ENCODE measurements at regions not wholly inside any gene's neighbourhood (a gene's known extent, or its start where the extent isn't known, plus 50 kb on each side); places are given as distances from the start of the nearest gene placed in this dataset.

DNA sequence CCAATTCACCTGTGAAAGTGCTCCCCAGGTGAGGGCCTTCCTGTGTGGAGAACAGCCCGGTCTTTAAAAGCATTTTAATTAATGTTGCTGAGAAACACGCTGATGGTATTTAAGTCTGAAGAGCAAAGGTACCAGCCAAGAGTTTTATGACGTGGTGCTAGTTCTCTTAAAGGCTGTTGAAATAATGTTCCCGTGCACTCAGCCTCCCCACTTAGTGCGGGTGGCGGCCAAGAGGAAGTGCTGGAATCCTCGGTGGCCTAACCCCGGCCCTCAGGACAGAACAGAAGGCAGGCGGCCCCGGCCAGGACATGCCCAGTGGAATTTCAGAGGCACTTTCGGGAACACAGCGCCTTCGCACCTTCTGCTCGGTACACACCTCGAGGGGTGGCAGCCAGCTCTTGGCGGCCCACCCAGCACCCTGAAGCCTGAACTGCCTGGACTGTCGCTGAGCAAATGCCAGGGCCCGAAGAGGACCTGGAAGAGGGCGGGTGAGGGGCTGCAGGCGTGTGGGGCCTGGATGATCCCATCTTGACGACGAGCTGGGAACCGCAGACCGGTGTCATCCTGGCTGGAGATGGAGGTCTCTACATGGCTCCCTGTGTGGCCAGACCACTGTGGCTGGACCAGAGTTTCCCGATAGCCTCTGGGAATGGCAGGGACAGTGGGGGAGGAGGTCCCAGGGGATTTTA, 142.9 kb downstream of the ASB1 start:
- H3K36me3 ChIP-seq (ENCODE audit: insufficient read depth, low read length), result no peaks in the 10 kb centered on the region
- no peak overlapping the region for H3K4me3 ChIP-seq (ENCODE audit: low read length)
- H3K9me3 ChIP-seq (ENCODE audit: low read length), result no peaks in the 10 kb centered on the region
- H3K4me1 ChIP-seq (ENCODE audit: insufficient read depth, low read length), result no peaks in the 10 kb centered on the region
- H3K27me3 ChIP-seq (ENCODE audit: insufficient read depth, low read length), result no peaks in the 10 kb centered on the region
- no peak overlapping the region for H2AFZ ChIP-seq (ENCODE audit: low read depth, low read length)

DNA sequence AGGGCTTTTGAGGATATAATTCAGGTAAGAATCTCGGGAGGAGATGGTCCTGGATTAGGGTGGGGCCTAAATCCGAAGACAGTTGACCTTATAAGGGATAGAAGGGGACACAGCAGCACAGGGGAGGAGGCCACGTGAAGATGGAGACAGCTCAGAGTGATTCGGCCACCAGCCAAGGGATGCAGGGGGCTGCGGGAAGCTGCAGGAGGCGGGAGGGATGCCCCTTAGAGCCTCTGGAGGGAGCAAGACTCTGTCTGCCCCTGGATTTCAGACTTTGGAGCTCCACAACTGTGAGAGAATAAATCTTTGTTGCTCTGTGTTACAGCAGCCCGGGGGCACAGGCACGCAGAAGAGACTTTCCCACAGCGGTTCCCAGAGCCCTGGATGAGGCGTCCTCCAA, 143.7 kb downstream of the ASB1 start:
- Histone ChIP-seq H2AFZ (ENCODE audit: low read depth, low read length) (no peak overlapping the region), H3K9me3 (ENCODE audit: low read length) (no peaks in the 10 kb centered on the region), H3K4me1 (ENCODE audit: insufficient read depth, low read length) (no peaks in the 10 kb centered on the region), H3K27me3 (ENCODE audit: insufficient read depth, low read length) (no peaks in the 10 kb centered on the region), H3K36me3 (ENCODE audit: insufficient read depth, low read length) (no peaks in the 10 kb centered on the region), H3K4me3 (ENCODE audit: low read length) (no peak overlapping the region)

DNA sequence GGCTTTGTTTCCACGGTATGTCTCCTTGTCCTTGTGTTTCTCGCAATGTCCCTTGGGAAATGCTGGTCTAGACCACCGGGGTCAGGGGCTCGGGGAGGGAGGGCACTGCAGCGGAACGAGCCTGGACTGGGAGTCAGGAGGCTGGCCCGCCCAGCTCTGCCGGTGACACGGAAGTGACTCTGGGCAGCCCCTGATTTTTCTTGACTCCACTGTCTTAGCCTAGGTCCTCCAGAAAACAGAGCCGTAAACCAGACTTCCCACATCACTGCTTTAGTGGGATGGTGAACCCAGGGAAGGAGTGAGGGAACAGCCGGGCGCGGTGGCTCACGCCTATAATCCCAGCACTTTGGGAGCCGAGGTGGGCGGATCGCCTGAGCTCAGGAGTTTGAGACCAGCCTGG, 144.2 kb downstream of the ASB1 start:
- no peaks in the 10 kb centered on the region for H3K4me1 ChIP-seq (ENCODE audit: insufficient read depth, low read length)
- no peaks in the 10 kb centered on the region for H3K27me3 ChIP-seq (ENCODE audit: insufficient read depth, low read length)
- no peak overlapping the region for H2AFZ ChIP-seq (ENCODE audit: low read depth, low read length)
- no peak overlapping the region for H3K4me3 ChIP-seq (ENCODE audit: low read length)
- no peaks in the 10 kb centered on the region for H3K9me3 ChIP-seq (ENCODE audit: low read length)
- H3K36me3 ChIP-seq (ENCODE audit: insufficient read depth, low read length), result no peaks in the 10 kb centered on the region

DNA sequence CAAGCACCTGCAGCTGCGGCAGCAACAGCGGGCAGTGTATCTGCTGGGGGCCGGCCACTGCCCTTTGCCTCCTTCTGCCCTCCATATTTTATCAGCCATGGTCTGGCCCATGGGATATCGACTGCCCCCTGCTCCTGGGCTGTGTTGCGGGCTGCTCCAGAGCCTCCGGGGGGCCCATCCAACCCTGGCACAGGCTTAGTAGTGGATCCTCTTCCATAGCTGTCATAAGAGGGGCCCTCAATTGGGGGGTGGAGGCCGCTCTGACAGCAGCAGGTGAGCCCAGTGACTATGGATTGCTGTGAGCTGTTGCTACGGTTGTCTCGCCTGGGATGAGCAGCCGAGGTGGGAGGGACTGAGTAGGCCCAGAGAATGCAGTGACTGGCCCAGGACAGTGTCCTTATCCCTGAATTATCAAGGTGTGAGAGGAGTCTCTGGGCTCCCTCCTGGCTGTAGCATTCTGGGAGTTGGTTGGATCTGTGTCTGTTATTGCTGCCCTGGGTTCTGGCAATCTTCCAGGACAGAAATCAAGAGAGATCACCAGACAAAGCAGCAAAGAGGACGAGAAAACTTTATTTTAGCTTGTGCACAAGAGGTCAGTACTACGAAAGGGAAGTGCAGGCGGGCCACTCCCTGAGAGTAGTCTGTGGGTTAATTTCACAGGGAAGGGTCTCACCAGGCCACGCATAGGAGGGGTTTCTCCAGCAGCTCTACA, 145.1 kb downstream of the ASB1 start:
- no peaks in the 10 kb centered on the region for H3K9me3 ChIP-seq (ENCODE audit: low read length)
- no peak overlapping the region for H2AFZ ChIP-seq (ENCODE audit: low read depth, low read length)
- H3K4me1 ChIP-seq (ENCODE audit: insufficient read depth, low read length), result no peaks in the 10 kb centered on the region
- no peaks in the 10 kb centered on the region for H3K36me3 ChIP-seq (ENCODE audit: insufficient read depth, low read length)
- no peak overlapping the region for H3K4me3 ChIP-seq (ENCODE audit: low read length)
- no peaks in the 10 kb centered on the region for H3K27me3 ChIP-seq (ENCODE audit: insufficient read depth, low read length)

DNA sequence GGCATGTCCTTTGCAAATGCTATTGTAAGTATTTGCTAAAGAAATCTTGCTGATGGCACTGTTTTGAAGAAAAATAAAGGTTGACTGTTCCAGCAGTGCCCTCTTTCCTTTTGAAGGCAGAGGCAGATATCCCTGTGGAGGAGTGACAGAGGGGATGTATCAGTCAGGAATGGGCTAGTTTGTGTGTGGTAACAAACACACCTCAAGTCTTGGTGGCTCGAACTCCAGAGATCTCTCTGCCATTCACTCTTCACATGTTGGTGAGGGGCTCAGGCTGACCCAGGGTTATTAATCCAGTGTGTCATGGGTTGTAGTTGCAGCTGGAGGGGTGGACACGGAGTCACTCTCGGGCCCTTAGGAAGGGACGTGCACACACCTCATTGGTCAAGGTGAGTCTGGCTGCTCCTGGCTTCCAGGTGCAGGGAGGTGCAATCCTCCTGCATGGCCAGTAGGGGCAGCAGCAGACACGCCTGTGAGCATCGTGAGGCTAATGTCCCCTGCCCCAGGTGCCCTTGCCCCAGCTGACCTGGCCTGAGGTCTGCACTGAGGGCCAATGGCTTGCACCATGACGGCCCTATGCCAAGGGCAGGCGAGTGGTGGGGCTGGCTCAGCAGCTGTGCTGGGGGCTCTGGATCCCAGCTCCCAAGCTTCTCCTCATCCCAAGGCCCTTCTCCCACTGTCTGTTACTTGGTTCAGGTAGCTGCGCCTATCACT, 146.5 kb downstream of the ASB1 start:
- Histone ChIP-seq H3K27me3 (ENCODE audit: insufficient read depth, low read length) (no peaks in the 10 kb centered on the region), H3K9me3 (ENCODE audit: low read length) (no peaks in the 10 kb centered on the region), H3K4me3 (ENCODE audit: low read length) (no peak overlapping the region), H3K4me1 (ENCODE audit: insufficient read depth, low read length) (no peaks in the 10 kb centered on the region), H2AFZ (ENCODE audit: low read depth, low read length) (no peak overlapping the region), H3K36me3 (ENCODE audit: insufficient read depth, low read length) (no peaks in the 10 kb centered on the region)

DNA sequence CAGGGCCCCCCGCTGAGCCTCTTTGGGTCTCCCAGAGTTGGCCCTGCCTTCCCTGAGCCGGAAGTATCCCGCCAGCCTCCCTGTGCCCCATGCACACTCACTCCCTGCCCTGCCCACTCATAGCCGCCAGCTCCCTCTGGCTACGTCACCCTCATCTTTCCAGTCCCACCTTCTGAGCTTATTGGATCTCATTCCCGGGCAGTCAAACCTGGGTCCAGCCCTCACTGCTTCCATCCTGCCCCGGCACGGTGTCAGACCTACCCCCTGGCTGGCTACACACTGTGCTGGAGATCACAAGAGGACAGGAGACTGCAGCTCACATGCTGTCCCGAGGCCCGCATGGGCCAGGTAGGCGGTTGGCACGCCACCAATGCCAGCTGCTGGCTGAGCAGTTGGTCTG, 147.2 kb downstream of the ASB1 start:
- no peaks in the 10 kb centered on the region for H3K9me3 ChIP-seq (ENCODE audit: low read length)
- H3K4me3 ChIP-seq (ENCODE audit: low read length), result no peak overlapping the region
- H3K36me3 ChIP-seq (ENCODE audit: insufficient read depth, low read length), result no peaks in the 10 kb centered on the region
- no peaks in the 10 kb centered on the region for H3K27me3 ChIP-seq (ENCODE audit: insufficient read depth, low read length)
- H3K4me1 ChIP-seq (ENCODE audit: insufficient read depth, low read length), result no peaks in the 10 kb centered on the region
- no peak overlapping the region for H2AFZ ChIP-seq (ENCODE audit: low read depth, low read length)

DNA sequence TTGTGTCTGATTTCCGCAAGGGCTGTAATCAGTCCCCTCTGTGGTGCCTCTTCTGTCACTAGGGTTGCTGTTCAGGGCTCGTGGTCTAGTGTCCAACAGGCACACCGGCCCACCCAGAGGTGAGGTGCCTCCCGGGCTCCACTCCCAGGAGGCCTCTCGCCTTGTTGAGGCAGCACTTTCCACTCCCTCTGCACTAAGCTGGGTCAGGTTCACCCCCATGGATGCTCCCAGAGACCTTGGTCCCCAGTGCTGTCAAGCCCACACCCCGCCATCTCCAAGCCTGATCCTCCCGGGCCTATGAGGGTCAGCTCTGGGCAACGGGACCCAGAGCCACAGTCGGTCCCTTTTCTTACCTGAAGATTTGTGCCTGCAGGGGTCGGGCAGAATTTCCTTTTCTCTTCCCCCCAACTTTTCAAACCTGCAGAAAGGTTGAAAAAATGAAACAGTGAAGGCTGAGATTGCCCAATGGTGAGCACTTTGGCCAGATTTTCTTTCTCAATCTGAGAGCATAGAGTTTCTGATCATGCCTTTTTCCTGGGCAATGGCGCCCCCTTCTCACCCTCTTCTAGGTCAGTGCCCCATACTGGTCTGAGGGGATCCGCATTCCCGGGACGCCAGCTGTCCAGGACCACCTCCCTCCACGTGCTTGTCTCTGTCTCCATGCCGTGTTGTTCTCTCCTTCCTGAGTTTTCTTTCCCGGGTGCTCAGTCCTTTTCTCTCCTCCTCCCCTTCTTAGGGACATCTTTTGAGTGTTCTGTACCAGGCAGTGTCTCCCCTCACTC, 148.0 kb downstream of the ASB1 start:
- H3K27me3 ChIP-seq (ENCODE audit: insufficient read depth, low read length), result no peaks in the 10 kb centered on the region
- no peak overlapping the region for H3K4me3 ChIP-seq (ENCODE audit: low read length)
- H3K9me3 ChIP-seq (ENCODE audit: low read length), result no peaks in the 10 kb centered on the region
- H3K36me3 ChIP-seq (ENCODE audit: insufficient read depth, low read length), result no peaks in the 10 kb centered on the region
- no peaks in the 10 kb centered on the region for H3K4me1 ChIP-seq (ENCODE audit: insufficient read depth, low read length)
- no peak overlapping the region for H2AFZ ChIP-seq (ENCODE audit: low read depth, low read length)

DNA sequence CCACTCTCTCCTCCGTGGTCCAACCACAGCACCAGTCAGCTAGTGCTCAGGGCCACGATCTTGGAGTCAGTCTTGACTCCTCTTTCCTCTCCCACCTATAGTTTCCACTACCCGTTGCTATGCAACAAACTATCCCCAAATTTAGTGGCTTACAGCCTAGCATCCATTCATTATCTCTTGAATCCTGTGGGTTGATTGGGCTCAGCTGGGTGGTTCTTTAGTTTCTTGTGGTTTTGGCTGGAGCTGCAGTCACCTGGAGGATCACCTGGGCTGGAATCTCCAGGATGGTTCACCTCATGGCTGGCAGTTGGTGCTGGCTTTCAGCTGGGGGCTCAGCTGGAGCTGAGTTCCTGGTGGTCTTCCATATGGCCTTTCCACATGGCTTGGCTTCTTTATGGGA, 149.9 kb downstream of the ASB1 start:
- no peaks in the 10 kb centered on the region for H3K27me3 ChIP-seq (ENCODE audit: insufficient read depth, low read length)
- no peak overlapping the region for H2AFZ ChIP-seq (ENCODE audit: low read depth, low read length)
- H3K9me3 ChIP-seq (ENCODE audit: low read length), result no peaks in the 10 kb centered on the region
- no peaks in the 10 kb centered on the region for H3K36me3 ChIP-seq (ENCODE audit: insufficient read depth, low read length)
- no peak overlapping the region for H3K4me3 ChIP-seq (ENCODE audit: low read length)
- no peaks in the 10 kb centered on the region for H3K4me1 ChIP-seq (ENCODE audit: insufficient read depth, low read length)

DNA sequence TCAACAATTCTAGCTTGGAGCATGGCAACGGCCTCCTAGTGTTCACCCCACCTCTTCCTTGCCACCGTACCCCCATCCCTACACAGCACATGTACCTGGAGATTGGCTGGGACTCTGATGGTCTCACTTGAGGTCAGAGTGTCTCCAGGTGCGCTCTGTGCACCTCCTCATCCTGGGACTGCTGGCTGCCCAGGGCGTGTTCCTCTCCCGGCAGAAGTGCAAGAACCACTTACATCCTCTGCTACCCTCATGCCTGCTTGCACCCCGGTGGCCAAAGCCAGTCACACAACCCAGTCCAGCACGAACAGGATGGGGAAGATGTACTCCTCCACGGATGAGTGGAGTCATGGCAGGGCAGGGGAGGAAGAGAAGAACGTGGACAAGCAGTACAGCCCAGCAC, 151.5 kb downstream of the ASB1 start:
- Histone ChIP-seq H3K4me3 (ENCODE audit: low read length) (no peak overlapping the region), H3K36me3 (ENCODE audit: insufficient read depth, low read length) (no peaks in the 10 kb centered on the region), H3K9me3 (ENCODE audit: low read length) (no peaks in the 10 kb centered on the region), H3K27me3 (ENCODE audit: insufficient read depth, low read length) (no peaks in the 10 kb centered on the region), H3K4me1 (ENCODE audit: insufficient read depth, low read length) (no peaks in the 10 kb centered on the region), H2AFZ (ENCODE audit: low read depth, low read length) (no peak overlapping the region)

DNA sequence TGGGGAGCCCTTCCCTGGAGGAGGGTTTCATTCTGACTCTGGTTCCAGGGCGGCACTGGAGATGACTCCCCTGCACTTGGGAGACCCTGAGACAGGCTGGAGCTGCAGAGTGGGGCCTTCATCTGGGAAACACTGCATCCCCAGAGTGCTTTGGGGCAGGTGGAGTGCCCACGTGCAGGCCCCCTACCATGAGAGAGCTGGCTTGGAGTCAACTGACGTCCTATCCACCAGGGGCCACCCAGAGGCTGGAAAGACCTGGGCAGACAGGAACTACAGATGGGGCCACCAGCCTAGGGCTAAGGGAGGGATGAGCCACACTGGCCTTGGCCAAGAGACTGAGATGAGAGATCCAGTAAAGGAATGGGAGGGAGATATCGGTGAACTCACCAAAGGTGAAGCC, 153.8 kb downstream of the ASB1 start:
- Histone ChIP-seq H2AFZ (ENCODE audit: low read depth, low read length) (no peak overlapping the region), H3K27me3 (ENCODE audit: insufficient read depth, low read length) (no peaks in the 10 kb centered on the region), H3K36me3 (ENCODE audit: insufficient read depth, low read length) (no peaks in the 10 kb centered on the region)

DNA sequence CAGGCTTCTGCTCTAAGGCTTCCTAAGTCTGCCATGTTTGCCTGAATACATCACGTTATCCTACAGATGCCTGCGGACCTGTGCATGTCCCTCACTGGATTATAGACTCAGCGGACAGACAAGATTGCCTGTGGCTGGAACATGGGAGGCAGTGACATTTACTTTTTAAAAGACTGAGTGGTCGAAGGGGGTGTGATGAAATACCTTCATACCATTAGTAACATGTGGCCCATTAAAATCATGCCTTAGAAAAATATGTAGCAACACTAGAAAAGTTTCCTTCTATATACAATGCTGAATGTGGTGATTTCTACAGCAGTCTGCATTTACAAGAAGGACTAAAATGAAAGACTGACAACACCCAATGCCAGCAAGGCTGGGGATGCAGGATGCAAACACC, 154.4 kb downstream of the ASB1 start:
- Histone ChIP-seq H3K27me3 (ENCODE audit: insufficient read depth, low read length) (no peaks in the 10 kb centered on the region), H3K4me1 (ENCODE audit: insufficient read depth, low read length) (peaks cover 8% of the 10 kb centered on the region), H3K4me3 (ENCODE audit: low read length) (no peak overlapping the region), H3K36me3 (ENCODE audit: insufficient read depth, low read length) (no peaks in the 10 kb centered on the region), H3K9me3 (ENCODE audit: low read length) (no peaks in the 10 kb centered on the region), H2AFZ (ENCODE audit: low read depth, low read length) (no peak overlapping the region)

More for the DNA sequence above, 153.8 kb downstream of the ASB1 start:
- no peaks in the 10 kb centered on the region for H3K9me3 ChIP-seq (ENCODE audit: low read length)
- peaks cover 3% of the 10 kb centered on the region for H3K4me1 ChIP-seq (ENCODE audit: insufficient read depth, low read length)
- H3K4me3 ChIP-seq (ENCODE audit: low read length), result no peak overlapping the region

DNA sequence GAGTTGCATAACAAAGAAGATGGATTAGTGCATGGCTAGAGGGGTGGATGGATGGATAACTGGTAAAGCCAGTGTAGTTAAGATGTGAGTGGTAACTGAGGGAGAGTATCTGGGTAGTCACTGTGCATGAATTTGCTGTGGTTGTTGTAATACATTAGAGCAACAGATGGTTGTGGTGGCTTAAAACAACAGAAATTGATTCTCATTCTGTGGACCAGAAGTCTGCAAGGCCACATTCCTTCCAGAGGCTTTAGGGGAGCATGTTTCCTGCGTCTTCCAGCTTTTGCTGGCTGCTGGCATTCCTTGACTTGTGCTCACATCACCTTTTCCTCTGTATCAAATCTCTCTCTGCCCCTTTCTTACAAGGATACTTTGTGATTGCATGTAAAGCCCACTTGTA, 155.4 kb downstream of the ASB1 start:
- Histone ChIP-seq H3K27me3 (ENCODE audit: insufficient read depth, low read length) (no peaks in the 10 kb centered on the region), H3K9me3 (ENCODE audit: low read length) (no peaks in the 10 kb centered on the region), H3K36me3 (ENCODE audit: insufficient read depth, low read length) (no peaks in the 10 kb centered on the region), H3K4me1 (ENCODE audit: insufficient read depth, low read length) (peaks cover 18% of the 10 kb centered on the region), H3K4me3 (ENCODE audit: low read length) (no peak overlapping the region), H2AFZ (ENCODE audit: low read depth, low read length) (no peak overlapping the region)

DNA sequence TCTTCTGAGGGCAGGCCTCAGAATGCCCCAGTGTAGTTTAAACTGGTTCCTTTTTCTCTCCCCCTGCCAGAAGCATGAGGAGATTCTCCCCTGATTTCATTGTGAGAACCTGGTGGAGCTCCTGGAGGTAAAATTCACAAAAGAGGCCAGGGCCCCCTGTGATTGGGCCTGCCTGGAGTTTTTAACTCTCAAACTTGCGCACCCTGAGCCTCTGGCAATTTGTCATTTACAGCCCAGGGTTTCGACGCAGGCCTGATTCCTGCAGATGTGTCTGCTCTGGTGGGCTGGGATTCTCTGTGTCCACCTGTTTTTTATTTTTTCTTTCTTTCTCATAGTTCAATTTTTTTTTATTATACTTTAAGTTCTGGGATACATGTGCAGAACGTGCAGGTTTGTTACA, 157.9 kb downstream of the ASB1 start:
- peaks cover 18% of the 10 kb centered on the region for H3K4me1 ChIP-seq (ENCODE audit: insufficient read depth, low read length)
- no peak overlapping the region for H3K4me3 ChIP-seq (ENCODE audit: low read length)

More for the DNA sequence above, 157.9 kb downstream of the ASB1 start:
- no peaks in the 10 kb centered on the region for H3K36me3 ChIP-seq (ENCODE audit: insufficient read depth, low read length)
- no peak overlapping the region for H2AFZ ChIP-seq (ENCODE audit: low read depth, low read length)
- H3K27me3 ChIP-seq (ENCODE audit: insufficient read depth, low read length), result no peaks in the 10 kb centered on the region
- no peaks in the 10 kb centered on the region for H3K9me3 ChIP-seq (ENCODE audit: low read length)
